ENCODE measurements at regions not wholly inside any gene's neighbourhood (a gene's known extent, or its start where the extent isn't known, plus 50 kb on each side); places are given as distances from the start of the nearest gene placed in this dataset.

GRCh38 chr2:118268268-118268667, 180.0 kb downstream of the INSIG2 start:
- no peak for TF ChIP-seq CTCF (IDR thresholded peaks at IDR 0.05; ENCODE audit: extremely low read depth, insufficient read depth, missing control alignments)
- in situ Hi-C loops (cut with MboI; ENCODE audit: low pct_unique_long_range_greater_than_20kb, low sequenced_read_pairs, unreplicated experiment) = no loop called here
- DNase-seq (ENCODE audit: low spot score) = no peak

- no peak for DNase-seq (ENCODE audit: low spot score)
- TF ChIP-seq CTCF (IDR thresholded peaks at IDR 0.05; ENCODE audit: extremely low read depth, insufficient read depth, missing control alignments) = no peak
- in situ Hi-C loops (cut with MboI; ENCODE audit: low pct_unique_long_range_greater_than_20kb, low sequenced_read_pairs, unreplicated experiment) = no loop called here
These were observed 177.7 kb downstream of the INSIG2 start for GRCh38 chr2:118265873-118266455.

GRCh38 chr2:118264232-118264990, 176.1 kb downstream of the INSIG2 start:
- TF ChIP-seq CTCF (IDR thresholded peaks at IDR 0.05; ENCODE audit: extremely low read depth, insufficient read depth, missing control alignments) = no peak
- in situ Hi-C loops (cut with MboI; ENCODE audit: low pct_unique_long_range_greater_than_20kb, low sequenced_read_pairs, unreplicated experiment) = no loop called here

GRCh38 chr2:118257696-118258095, 169.4 kb downstream of the INSIG2 start:
- in situ Hi-C loops (cut with MboI; ENCODE audit: low pct_unique_long_range_greater_than_20kb, low sequenced_read_pairs, unreplicated experiment) = no loop called here

More at GRCh38 chr2:118264232-118264990, 176.1 kb downstream of the INSIG2 start:
- no peak for DNase-seq (ENCODE audit: low spot score)

GRCh38 chr2:118255771-118256372, 167.6 kb downstream of the INSIG2 start:
- DNase-seq (ENCODE audit: low spot score) = no peak
- no peak for TF ChIP-seq CTCF (IDR thresholded peaks at IDR 0.05; ENCODE audit: extremely low read depth, insufficient read depth, missing control alignments)
- in situ Hi-C loops (cut with MboI; ENCODE audit: low pct_unique_long_range_greater_than_20kb, low sequenced_read_pairs, unreplicated experiment) = no loop called here

More at GRCh38 chr2:118257696-118258095, 169.4 kb downstream of the INSIG2 start:
- no peak for DNase-seq (ENCODE audit: low spot score)
- TF ChIP-seq CTCF (IDR thresholded peaks at IDR 0.05; ENCODE audit: extremely low read depth, insufficient read depth, missing control alignments) = no peak

- DNase-seq (ENCODE audit: low spot score) = no peak
- in situ Hi-C loops (cut with MboI; ENCODE audit: low pct_unique_long_range_greater_than_20kb, low sequenced_read_pairs, unreplicated experiment) = no loop called here
- TF ChIP-seq CTCF (IDR thresholded peaks at IDR 0.05; ENCODE audit: extremely low read depth, insufficient read depth, missing control alignments) = no peak
These were observed 167.0 kb downstream of the INSIG2 start for GRCh38 chr2:118255301-118255700.

Data from GM13977 (cell line).